GM23338 (cell line): ENCODE measurements at regions not wholly inside any gene's neighbourhood (a gene's known extent, or its start where the extent isn't known, plus 50 kb on each side); places are given as distances from the start of the nearest gene placed in this dataset.

Experiments
- CREB1 ChIP-seq: fragments of 250-450 bp; sonication (Bioruptor Pico); IDR thresholded peaks from 2 replicates; pipeline ENCODE4 v1.5.0; 2020; ENCODE audit warnings: low read depth, mild to moderate bottlenecking, moderate library complexity
- CTCF ChIP-seq, 2 experiments: fragments of 200-600 bp in 1 of 2; sonication (generic) in 1 of 2; conservative IDR thresholded peaks; 2 replicates each; pipeline versions ENCODE4 v1.5.1 to v1.6.1; 2016 to 2017; ENCODE audit warnings: antibody characterized with exemption in 2 of 2, low read depth in 2 of 2, mild to moderate bottlenecking in 2 of 2, moderate library complexity in 1 of 2
- ETS1 ChIP-seq: IDR thresholded peaks from 2 replicates; pipeline ENCODE4 v1.6.1; 2016; ENCODE audit warnings: antibody characterized with exemption
- EZH2 ChIP-seq: fragments of 200-600 bp; sonication (generic); IDR thresholded peaks from one replicate; pipeline ENCODE4 v1.8.0; 2017; ENCODE audit warnings: antibody characterized with exemption, mild to moderate bottlenecking, low read depth; ENCODE audit not compliant: unreplicated experiment
- EZH2phosphoT487 ChIP-seq: fragments of 200-600 bp; sonication (generic); IDR thresholded peaks from one replicate; pipeline ENCODE4 v1.8.1; 2018; ENCODE audit warnings: antibody characterized with exemption; ENCODE audit not compliant: unreplicated experiment
- JUNB ChIP-seq: IDR thresholded peaks from one replicate; pipeline ENCODE4 v1.6.1; 2016; ENCODE audit warnings: antibody characterized with exemption; ENCODE audit not compliant: unreplicated experiment
- POLR2AphosphoS5 ChIP-seq: IDR thresholded peaks from 2 replicates; pipeline ENCODE4 v1.6.1; 2016; ENCODE audit warnings: antibody characterized with exemption, low read depth
- REST ChIP-seq: IDR thresholded peaks from one replicate; pipeline ENCODE4 v1.6.1; 2018; ENCODE audit warnings: antibody characterized with exemption; ENCODE audit not compliant: unreplicated experiment

DNA sequence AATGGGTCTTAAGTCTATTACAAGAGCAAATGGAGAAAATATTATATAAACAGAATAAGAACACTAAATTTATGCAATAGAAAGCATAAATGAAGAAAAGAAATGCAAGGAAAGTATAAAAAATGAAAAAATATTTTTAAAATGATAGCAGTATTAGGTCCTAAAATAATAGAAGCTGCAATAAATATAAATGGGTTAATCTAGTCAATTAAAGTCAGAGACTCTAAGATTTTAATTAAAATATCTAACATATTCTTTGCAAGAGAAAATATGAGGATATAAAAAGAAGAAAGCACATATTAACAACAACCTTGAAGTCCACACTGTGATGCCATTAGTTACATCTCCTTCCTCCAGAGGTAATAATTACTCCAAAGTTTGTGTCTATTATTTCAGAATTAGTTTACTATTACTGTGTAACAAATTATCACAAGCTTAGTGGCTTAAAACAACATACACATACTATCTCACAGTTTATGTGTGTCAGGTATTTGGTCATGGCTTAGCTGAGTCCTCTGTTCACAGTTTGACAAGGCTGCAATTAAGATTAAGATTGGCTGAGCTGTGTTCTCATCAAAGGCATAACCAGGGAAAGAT lies 174.9 kb downstream of the NAA11 start:
- TF ChIP-seq REST (no peak), CTCF (conservative IDR thresholded peaks at IDR 0.05; ENCODE audit: low read depth in 2 of 2) (no peak), ETS1 (no peak), EZH2 (no peak), POLR2AphosphoS5 (no peak), EZH2phosphoT487 (no peak), CREB1 (no peak), JUNB (no peak)
